Activated CD8-positive, alpha-beta memory T cell treated with anti-CD3 and anti-CD28 coated beads, Interleukin-2, amount 50 U/mL, for 4 hours (primary cell): ENCODE measurements at regions not wholly inside any gene's neighbourhood (a gene's known extent, or its start where the extent isn't known, plus 50 kb on each side); places are given as distances from the start of the nearest gene placed in this dataset.
"Not testable (repeated sequence)": the region's sequence is repeated elsewhere in the genome, so short reads cannot be mapped to it uniquely, and the experiment has no call there.

Experiments used
- DNase-seq: peaks from one replicate; pipeline ENCODE4 v3.0.0-alpha.2; 2020

- DNase-seq, result no peak
Observed at GRCh38 chr5:41995193-41995592, 70.1 kb downstream of the FBXO4 start.

GRCh38 chr5:42001673-42002072 lies 76.6 kb downstream of the FBXO4 start:
- no peak for DNase-seq

DNA sequence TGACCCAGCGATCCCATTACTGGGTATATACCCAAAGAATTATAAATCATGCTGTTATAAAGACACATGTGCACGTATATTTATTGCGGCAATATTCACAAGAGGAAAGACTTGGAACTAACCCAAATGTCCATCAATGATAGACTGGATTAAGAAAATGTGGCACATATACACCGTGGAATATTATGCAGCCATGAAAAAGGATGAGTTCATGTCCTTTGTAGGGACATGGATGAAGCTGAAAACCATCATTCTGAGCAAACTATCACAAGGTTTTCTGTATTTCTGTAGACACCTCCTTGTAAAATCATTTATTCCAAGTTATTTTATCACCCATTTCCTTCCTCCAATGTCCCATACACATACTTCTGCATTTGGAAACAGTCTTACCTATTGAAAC lies 78.8 kb downstream of the FBXO4 start:
- not testable (repeated sequence) for DNase-seq

- no peak for DNase-seq
Observed at GRCh38 chr5:42005561-42006153, 80.6 kb downstream of the FBXO4 start.

GRCh38 chr5:42013561-42013960 lies 88.5 kb downstream of the FBXO4 start:
- DNase-seq, result no peak

DNA sequence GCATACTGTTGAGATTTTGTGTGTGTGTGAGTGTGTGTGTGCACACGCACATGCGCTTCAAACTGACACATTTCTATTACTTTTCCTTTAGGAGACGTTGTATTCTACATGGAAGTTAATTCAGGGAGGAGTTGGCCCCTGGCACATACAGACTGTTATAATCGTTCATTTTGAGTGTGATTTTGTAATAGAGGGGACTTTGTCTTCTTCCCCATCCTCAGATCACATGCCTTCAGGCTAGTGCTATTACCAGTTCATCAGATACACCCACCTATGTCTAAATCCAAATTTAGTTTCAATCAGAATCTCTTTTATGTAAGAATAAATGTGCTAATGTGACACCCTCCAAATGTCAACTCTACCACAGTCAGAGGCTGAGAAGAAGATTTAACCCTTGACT lies 90.2 kb downstream of the FBXO4 start:
- no peak for DNase-seq

- DNase-seq, result no peak
Observed at GRCh38 chr5:42015681-42016080, 90.6 kb downstream of the FBXO4 start.

GRCh38 chr5:42020788-42021530 lies 95.9 kb downstream of the FBXO4 start:
- no peak for DNase-seq

DNA sequence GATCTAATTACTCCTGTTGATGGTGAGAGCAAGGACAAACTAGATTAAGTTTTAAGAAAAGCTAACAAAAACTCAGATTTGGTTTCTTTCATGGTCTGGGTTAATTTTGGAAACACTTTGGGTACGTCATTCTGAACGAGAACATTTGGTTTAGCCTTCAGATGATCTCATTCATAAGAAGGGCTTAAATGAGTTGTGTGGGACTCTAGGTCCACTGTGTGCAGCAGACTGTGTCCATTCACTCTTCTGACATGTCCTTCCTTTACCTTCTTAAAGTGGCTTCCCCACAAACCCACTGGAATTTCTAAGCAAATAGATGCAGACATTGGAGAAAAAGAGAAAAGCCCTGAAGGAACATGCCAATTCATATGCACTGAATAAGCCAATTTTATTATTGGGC lies 96.8 kb downstream of the FBXO4 start:
- DNase-seq, result no peak

- no peak for DNase-seq
Observed at GRCh38 chr5:42022383-42022972, 97.4 kb downstream of the FBXO4 start.

DNA sequence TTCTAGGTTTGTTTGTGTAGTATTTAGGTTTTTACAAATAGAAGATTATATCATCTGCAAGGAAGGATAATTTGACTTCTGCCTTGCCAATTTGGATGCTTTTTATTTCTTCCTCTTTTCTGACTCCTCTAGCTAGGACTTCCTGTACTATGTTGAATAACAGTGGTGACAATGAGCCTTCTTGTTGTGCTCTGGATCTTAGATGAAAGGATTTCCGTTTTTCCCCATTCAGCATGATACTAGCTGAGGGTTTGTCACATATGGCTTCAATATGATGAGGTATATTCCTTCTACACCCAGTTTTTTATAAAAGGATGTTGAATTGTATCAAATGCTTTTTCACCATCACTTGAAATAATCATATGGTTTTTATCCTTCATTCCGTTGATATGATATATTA lies 101.4 kb downstream of the FBXO4 start:
- no peak for DNase-seq

- no peak for DNase-seq
Observed at GRCh38 chr5:42032137-42032536, 107.1 kb downstream of the FBXO4 start.

DNA sequence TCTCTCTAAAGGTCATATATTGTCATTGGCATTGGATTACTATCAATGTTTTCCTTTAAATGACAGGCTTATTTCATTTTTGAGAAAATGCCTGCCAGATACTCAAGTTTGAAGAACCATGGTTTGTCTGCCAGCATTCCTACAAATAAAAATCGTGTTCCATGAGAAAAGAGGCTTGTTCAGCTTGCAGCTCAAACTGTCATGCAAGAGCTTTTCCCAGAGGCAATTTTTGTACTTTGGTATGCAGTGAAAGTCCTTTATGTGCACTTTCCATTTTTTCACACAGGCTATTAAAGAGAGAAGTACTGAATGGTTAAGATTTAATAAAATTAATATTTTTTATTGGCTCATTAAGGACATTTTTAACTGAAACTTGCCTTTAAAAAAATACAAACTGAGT lies 110.4 kb downstream of the FBXO4 start:
- no peak for DNase-seq

DNA sequence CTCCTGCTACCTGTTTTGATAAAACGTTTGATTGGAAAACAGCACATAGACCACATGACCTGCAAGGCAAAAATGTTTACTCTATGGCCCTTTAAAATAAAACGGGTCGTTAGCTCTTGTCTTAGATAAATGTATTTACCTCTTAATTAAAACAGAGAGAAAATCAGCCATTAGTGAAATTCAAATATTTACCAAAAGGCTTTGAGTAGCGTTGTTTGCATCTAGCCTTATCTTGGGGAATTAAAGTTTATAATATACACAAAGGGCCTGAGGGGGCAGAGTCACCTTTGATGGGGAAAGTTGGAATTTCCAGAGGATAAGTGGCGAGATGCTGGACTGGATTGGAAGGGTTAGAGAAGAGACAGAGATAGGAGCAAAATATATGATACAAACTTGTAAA lies 111.3 kb downstream of the FBXO4 start:
- DNase-seq, result no peak

- DNase-seq, result no peak
Observed at GRCh38 chr5:42037379-42037932, 112.4 kb downstream of the FBXO4 start.

GRCh38 chr5:42043400-42043799 lies 118.3 kb downstream of the FBXO4 start:
- DNase-seq, result no peak

DNA sequence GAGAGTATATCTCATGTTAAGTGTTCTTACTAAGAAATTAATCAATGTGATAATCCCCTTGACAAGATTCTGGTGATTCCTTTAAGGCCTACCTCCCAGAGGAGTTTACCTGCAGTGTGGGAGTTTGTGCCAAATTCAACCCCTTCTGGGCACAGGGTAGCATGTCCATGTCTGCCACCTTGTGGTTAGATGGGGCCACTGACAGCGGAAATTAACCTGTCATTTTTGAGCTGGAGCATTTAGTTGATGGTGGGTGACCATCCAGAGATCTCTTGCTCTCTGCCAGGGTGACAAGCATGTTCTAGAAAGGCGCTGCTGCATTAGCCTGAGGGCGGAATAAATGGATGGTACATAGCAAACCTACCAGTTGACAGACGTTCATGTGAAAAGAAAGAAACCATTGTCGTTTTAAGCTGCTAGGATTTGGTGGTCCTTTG lies 132.2 kb downstream of the FBXO4 start:
- peak; percentile 49 for DNase-seq

DNA sequence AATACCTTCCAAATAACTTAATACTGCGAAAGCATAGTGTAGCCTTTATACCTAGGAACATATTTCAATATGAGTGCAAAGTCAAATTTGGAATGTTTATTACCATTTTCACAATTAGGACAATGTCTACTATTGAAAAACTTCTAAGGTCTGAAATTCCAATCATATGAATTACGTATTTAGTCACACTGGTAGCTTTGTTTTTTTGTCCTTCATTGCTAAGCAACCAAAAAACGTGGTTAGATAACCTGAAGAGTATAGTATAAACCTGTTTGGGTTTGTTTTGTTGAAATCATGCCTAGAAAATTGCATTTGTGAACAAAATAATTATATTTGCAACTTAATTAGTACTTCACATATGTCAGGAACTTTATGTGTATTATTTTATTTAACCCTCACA lies 134.2 kb downstream of the FBXO4 start:
- no peak for DNase-seq

DNA sequence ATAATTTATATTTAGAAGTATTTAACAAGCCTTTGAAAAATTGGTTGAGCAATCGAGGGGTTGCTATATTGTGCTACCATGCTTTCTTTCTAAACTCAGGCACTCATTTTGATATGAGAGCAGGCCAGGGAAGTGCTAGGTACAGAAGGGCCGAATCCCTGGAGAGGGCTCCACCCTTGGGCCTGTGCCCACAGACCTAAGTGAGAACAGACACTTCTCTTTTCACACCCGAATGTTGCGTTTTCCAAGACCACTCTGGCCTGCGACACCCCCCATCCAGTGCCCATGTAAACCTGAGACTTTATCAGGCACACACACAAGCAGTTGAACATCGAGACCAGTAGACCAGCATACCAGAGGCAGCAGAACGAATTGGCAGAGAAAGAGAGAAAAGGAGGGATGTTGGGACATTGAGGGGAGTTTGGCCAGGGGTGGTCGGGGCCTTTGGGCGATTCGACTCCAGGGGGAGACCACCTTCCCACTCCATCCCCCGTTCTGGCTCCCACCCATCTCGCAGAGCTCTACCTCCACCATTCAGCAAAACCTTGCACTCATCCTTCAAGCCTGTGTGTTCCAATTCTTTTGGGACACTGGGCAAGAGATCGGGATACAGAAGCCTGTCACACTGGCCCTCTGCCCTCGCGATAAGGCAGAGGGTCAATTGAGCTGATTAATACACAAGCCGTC lies 134.8 kb downstream of the FBXO4 start:
- DNase-seq, result no peak

GRCh38 chr5:42061121-42061520 lies 136.0 kb downstream of the FBXO4 start:
- DNase-seq, result no peak

GRCh38 chr5:42064821-42065220 lies 139.7 kb downstream of the FBXO4 start:
- no peak for DNase-seq

- DNase-seq, result no peak
Observed at GRCh38 chr5:42066131-42066530, 141.1 kb downstream of the FBXO4 start.

DNA sequence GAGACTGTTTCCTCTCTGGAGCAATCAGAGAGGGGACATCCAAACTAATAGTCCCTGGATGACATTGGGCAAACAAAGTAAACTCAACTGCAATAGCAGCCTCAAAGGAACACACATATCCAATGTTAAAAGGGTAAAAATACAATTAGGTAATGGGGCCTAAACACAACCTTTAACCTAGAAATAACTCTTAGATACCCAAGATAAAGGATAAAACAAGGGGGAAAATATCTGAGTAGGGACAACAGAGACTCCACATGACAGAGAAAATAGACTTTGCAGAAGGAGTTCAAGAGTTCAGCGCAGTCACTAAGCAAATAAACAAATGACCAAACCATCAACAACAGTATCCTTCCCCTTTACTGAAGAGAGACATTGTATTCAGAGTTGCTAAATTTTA lies 149.3 kb downstream of the FBXO4 start:
- no peak for DNase-seq

- no peak for DNase-seq
Observed at GRCh38 chr5:42089705-42090104, 164.6 kb downstream of the FBXO4 start.
